ENCODE measurements at regions not wholly inside any gene's neighbourhood (a gene's known extent, or its start where the extent isn't known, plus 50 kb on each side); places are given as distances from the start of the nearest gene placed in this dataset.

GRCh38 chr14:86166541-86166940 lies 636.6 kb downstream of the FLRT2 start:
- H3K36me3 Mint-ChIP-seq (ENCODE audit: low read depth), result no peaks in the 10 kb centered on the region
- 0 out of 2 replicates have a peak, but pooled peaks cover 2% of the 10 kb centered on the region for H3K4me1 ChIP-seq (ENCODE audit: insufficient read depth)
- H3K4me1 Mint-ChIP-seq, result no peaks in the 10 kb centered on the region
- no peaks in the 10 kb centered on the region for H3K9me3 Mint-ChIP-seq
- H3K27ac ChIP-seq (ENCODE audit: low read depth), result no peak overlapping the region
- ATAC-seq, result no peak
- no peak overlapping the region for H3K27ac Mint-ChIP-seq
- H4K20me1 ChIP-seq (replicated peaks; ENCODE audit: insufficient read depth), result no peaks in the 10 kb centered on the region
- no peak overlapping the region for H3K4me2 ChIP-seq
- no peak for DNase-seq (ENCODE audit: low spot score)
- no peak overlapping the region for H3K4me3 ChIP-seq
- H3F3A ChIP-seq (replicated peaks; ENCODE audit: low read depth), result no peaks in the 10 kb centered on the region
- no peak overlapping the region for H3K4me3 Mint-ChIP-seq
- H3K79me2 ChIP-seq (replicated peaks; ENCODE audit: insufficient read depth), result no peaks in the 10 kb centered on the region
- H3K36me3 ChIP-seq (ENCODE audit: insufficient read depth), result no peaks in the 10 kb centered on the region
- H3K9me2 ChIP-seq (ENCODE audit: insufficient read depth), result no peaks in the 10 kb centered on the region
- no peak overlapping the region for H2AFZ ChIP-seq
- H3K27me3 Mint-ChIP-seq (ENCODE audit: insufficient read depth, low read depth, poor library complexity), result no peaks in the 10 kb centered on the region
- no peak for TF ChIP-seq NANOG (IDR thresholded peaks at IDR 0.05; ENCODE audit: borderline replicate concordance)
- no peak for TF ChIP-seq CTCF (conservative IDR thresholded peaks at IDR 0.05; ENCODE audit: low read depth in 2 of 2)
- TF ChIP-seq STAT1 (IDR thresholded peaks at IDR 0.05; ENCODE audit: unreplicated experiment), result no peak
- H3K27me3 ChIP-seq (ENCODE audit: insufficient read depth), result no peaks in the 10 kb centered on the region

- no peak overlapping the region for H3K4me3 ChIP-seq
- Mint-ChIP-seq H3K27me3 (ENCODE audit: insufficient read depth, low read depth, poor library complexity) (no peaks in the 10 kb centered on the region), H3K36me3 (ENCODE audit: low read depth) (no peaks in the 10 kb centered on the region), H3K9me3 (no peaks in the 10 kb centered on the region), H3K4me1 (no peaks in the 10 kb centered on the region), H3K27ac (no peak overlapping the region), H3K4me3 (no peak overlapping the region)
- no peaks in the 10 kb centered on the region for H3F3A ChIP-seq (replicated peaks; ENCODE audit: low read depth)
- no peak overlapping the region for H3K4me2 ChIP-seq
- no peak overlapping the region for H2AFZ ChIP-seq
- no peak overlapping the region for H3K27ac ChIP-seq (ENCODE audit: low read depth)
- no peaks in the 10 kb centered on the region for H4K20me1 ChIP-seq (replicated peaks; ENCODE audit: insufficient read depth)
- no peaks in the 10 kb centered on the region for H3K36me3 ChIP-seq (ENCODE audit: insufficient read depth)
- H3K27me3 ChIP-seq (ENCODE audit: insufficient read depth), result no peaks in the 10 kb centered on the region
- H3K9me2 ChIP-seq (ENCODE audit: insufficient read depth), result 0 out of 2 replicates have a peak, but pooled peaks cover 5% of the 10 kb centered on the region
- H3K79me2 ChIP-seq (replicated peaks; ENCODE audit: insufficient read depth), result no peaks in the 10 kb centered on the region
- H3K4me1 ChIP-seq (ENCODE audit: insufficient read depth), result no peaks in the 10 kb centered on the region
- ATAC-seq (peak; percentile 68), DNase-seq (ENCODE audit: low spot score) (peak; percentile 52)
- TF ChIP-seq CTCF (conservative IDR thresholded peaks at IDR 0.05; ENCODE audit: low read depth in 2 of 2) (peak; percentile 50 to 62), EZH2phosphoT487 (IDR thresholded peaks at IDR 0.05; ENCODE audit: unreplicated experiment) (no peak)
Measured at GRCh38 chr14:86153480-86153879, 623.5 kb downstream of the FLRT2 start.

- Histone ChIP-seq H4K20me1 (replicated peaks; ENCODE audit: insufficient read depth) (no peaks in the 10 kb centered on the region), H2AFZ (no peak overlapping the region), H3K79me2 (replicated peaks; ENCODE audit: insufficient read depth) (no peaks in the 10 kb centered on the region), H3K4me3 (no peak overlapping the region), H3F3A (replicated peaks; ENCODE audit: low read depth) (no peaks in the 10 kb centered on the region), H3K4me1 (ENCODE audit: insufficient read depth) (no peaks in the 10 kb centered on the region), H3K27ac (ENCODE audit: low read depth) (no peak overlapping the region), H3K4me2 (no peak overlapping the region), H3K9me2 (ENCODE audit: insufficient read depth) (no peaks in the 10 kb centered on the region), H3K27me3 (ENCODE audit: insufficient read depth) (no peaks in the 10 kb centered on the region), H3K36me3 (ENCODE audit: insufficient read depth) (no peaks in the 10 kb centered on the region)
- ATAC-seq, result no peak
- Mint-ChIP-seq H3K27ac (no peak overlapping the region), H3K36me3 (ENCODE audit: low read depth) (no peaks in the 10 kb centered on the region), H3K4me3 (no peak overlapping the region), H3K9me3 (no peaks in the 10 kb centered on the region), H3K4me1 (no peaks in the 10 kb centered on the region), H3K27me3 (ENCODE audit: insufficient read depth, low read depth, poor library complexity) (no peaks in the 10 kb centered on the region)
- TF ChIP-seq CREB1 (CRISPR knock-in tag; IDR thresholded peaks at IDR 0.05; ENCODE audit: low read depth) (no peak), STAT1 (IDR thresholded peaks at IDR 0.05; ENCODE audit: unreplicated experiment) (no peak), JUNB (IDR thresholded peaks at IDR 0.05; ENCODE audit: unreplicated experiment) (no peak)
- no peak for DNase-seq (ENCODE audit: low spot score)
Measured at GRCh38 chr14:86143248-86143647, 613.3 kb downstream of the FLRT2 start.

Measured in GM23338 (cell line).